Endothelial cell of umbilical vein (primary cell): ENCODE measurements at regions not wholly inside any gene's neighbourhood (a gene's known extent, or its start where the extent isn't known, plus 50 kb on each side); places are given as distances from the start of the nearest gene placed in this dataset.

Source experiments
- BruUV-seq: library from RNA; stranded (reverse); fragments of 400-500 nt; replicated peaks from 2 replicates; lab custom pipeline; 2021; lab: Mats Ljungman, UMichigan
- CTCF ChIA-PET: fragments of 300-600, 350-600 bp; sonication (Branson Sonifier 250); formaldehyde crosslinking; loops from one replicate; lab custom pipeline; 2021; ENCODE audit warnings: antibody characterized with exemption, inconsistent platforms; lab: Charles Lee
- POLR2A ChIA-PET: fragments of 300-600, 350-600 bp; sonication (Branson Sonifier 250); formaldehyde crosslinking; loops from one replicate; lab custom pipeline; 2021; ENCODE audit warnings: antibody characterized with exemption, inconsistent platforms; lab: Charles Lee
- DNase-seq: peaks from one replicate; pipeline ENCODE4 v3.0.0-alpha.2; 2011; ENCODE audit warnings: low read depth, low spot score
- FAIRE-seq: peaks from 2 replicates; lab custom pipeline; 2011; peaks lifted over from hg19 to GRCh38; lab: Jason Lieb, UNC
- H2AFZ ChIP-seq: 2 replicates; pipeline ENCODE4 v1.6.0; 2012; ENCODE audit warnings: low read depth, low read length, control low read depth, inconsistent platforms
- H3K27ac ChIP-seq: 2 replicates; pipeline ENCODE4 v1.5.1; 2011; ENCODE audit warnings: low read depth, mild to moderate bottlenecking, control low read depth, low read length, moderate library complexity; ENCODE audit not compliant: insufficient read depth
- H3K27me3 ChIP-seq, 2 experiments: 2 replicates each; pipeline versions ENCODE4 v1.6.0 to v1.6.1; 2011; ENCODE audit warnings: low read length in 2 of 2, mixed read lengths in 1 of 2; ENCODE audit not compliant: control insufficient read depth in 2 of 2, insufficient read depth in 2 of 2
- H3K36me3 ChIP-seq, 2 experiments: 2 replicates in 1 of 2; 3 replicates in 1 of 2; pipeline ENCODE4 v1.5.1; 2011; ENCODE audit warnings: low read length in 2 of 2, mild to moderate bottlenecking in 1 of 2, moderate library complexity in 1 of 2; ENCODE audit not compliant: control insufficient read depth in 2 of 2, insufficient read depth in 2 of 2; ENCODE audit errors: extremely low read depth in 1 of 2
- H3K4me1 ChIP-seq: 3 replicates; pipeline ENCODE4 v1.5.1; 2011; ENCODE audit warnings: mild to moderate bottlenecking, low read length; ENCODE audit not compliant: control insufficient read depth, insufficient read depth; ENCODE audit errors: extremely low read depth
- H3K4me2 ChIP-seq: 2 replicates; pipeline ENCODE4 v1.6.1; 2011; ENCODE audit warnings: low read length, control low read depth, mixed read lengths; ENCODE audit not compliant: insufficient read depth
- H3K4me3 ChIP-seq, 3 experiments: fragments of 200-600 bp in 1 of 3; sonication (generic), shearing (Covaris generic) in 1 of 3; replicated peaks in 1 of 3; 2 replicates each; pipeline ENCODE4 v1.5.1; 2011 to 2016; ENCODE audit warnings: control low read depth in 3 of 3, low read length in 3 of 3, mild to moderate bottlenecking in 2 of 3, inconsistent platforms in 1 of 3, low read depth in 1 of 3, moderate library complexity in 1 of 3; ENCODE audit not compliant: insufficient read depth in 1 of 3
- H3K79me2 ChIP-seq: 2 replicates; pipeline ENCODE4 v1.6.0; 2012; ENCODE audit warnings: low read length, inconsistent platforms; ENCODE audit not compliant: control insufficient read depth, insufficient read depth
- H3K9ac ChIP-seq: replicated peaks from 2 replicates; pipeline ENCODE3; 2011; ENCODE audit warnings: low read length, control low read depth; ENCODE audit not compliant: insufficient read depth; ENCODE audit errors: extremely low read depth
- H3K9me1 ChIP-seq: replicated peaks from 3 replicates; pipeline ENCODE4 v1.6.0; 2011; ENCODE audit warnings: mild to moderate bottlenecking, low read length; ENCODE audit not compliant: control insufficient read depth, insufficient read depth; ENCODE audit errors: extremely low read depth
- H3K9me3 ChIP-seq: replicated peaks from 2 replicates; pipeline ENCODE4 v1.5.1; 2012; ENCODE audit warnings: low read length, inconsistent platforms; ENCODE audit not compliant: control insufficient read depth, insufficient read depth
- H4K20me1 ChIP-seq: replicated peaks from 2 replicates; pipeline ENCODE3; 2011; ENCODE audit warnings: mild to moderate bottlenecking, low read length; ENCODE audit not compliant: control insufficient read depth, insufficient read depth; ENCODE audit errors: extremely low read depth
- FOS ChIP-seq: IDR thresholded peaks from 2 replicates; pipeline ENCODE4 v1.6.1; 2011; ENCODE audit warnings: mild to moderate bottlenecking, low read length, moderate library complexity, borderline replicate concordance; ENCODE audit not compliant: insufficient read depth
- GATA2 ChIP-seq: IDR thresholded peaks from 2 replicates; pipeline ENCODE4 v1.7.0; 2011; ENCODE audit warnings: low read depth, mild to moderate bottlenecking, moderate library complexity, mixed read lengths, low read length; ENCODE audit not compliant: insufficient read length, insufficient read depth
- JUN ChIP-seq: IDR thresholded peaks from 2 replicates; pipeline ENCODE4 v1.6.1; 2011; ENCODE audit warnings: borderline replicate concordance, low read depth; ENCODE audit not compliant: insufficient read length, insufficient read depth
- MAX ChIP-seq: IDR thresholded peaks from 2 replicates; pipeline ENCODE4 v1.6.1; 2011; ENCODE audit not compliant: insufficient read depth, insufficient read length
- MYC ChIP-seq: IDR thresholded peaks from one replicate; pipeline ENCODE4 v1.6.1; 2011; ENCODE audit warnings: mild to moderate bottlenecking, low read depth, low read length
- POLR2A ChIP-seq: IDR thresholded peaks from 2 replicates; pipeline ENCODE4 v1.6.1; 2012; ENCODE audit warnings: low read depth, mild to moderate bottlenecking, control low read depth, low read length
- POLR2AphosphoS5 ChIP-seq: IDR thresholded peaks from 2 replicates; pipeline ENCODE4 v1.6.1; 2012; ENCODE audit warnings: low read depth, mild to moderate bottlenecking, control low read depth, low read length, moderate library complexity; ENCODE audit not compliant: insufficient read depth
- dilution Hi-C: fragments of 300-500 bp; cut with MboI; formaldehyde crosslinking; loops from one replicate; pipeline ENCODE4 v1.15.0; 2019; ENCODE audit warnings: low sequenced_read_pairs; ENCODE audit not compliant: extremely low pct_ligation_motif_present
- intact Hi-C: fragments of 100-400 bp; cut with micrococcal nuclease; formaldehyde crosslinking; loops from one replicate; pipeline ENCODE4 v1.10.0; 2022
- TF ChIP-seq, protein P1 (sequence below), 2 donors: IDR thresholded peaks; 1 replicate in 1 of 2; 2 replicates in 1 of 2; pipeline ENCODE4 v1.5.1; 2011; ENCODE audit warnings: low read length in 2 of 2, mild to moderate bottlenecking in 2 of 2, moderate library complexity in 2 of 2, control low read depth in 1 of 2, inconsistent platforms in 1 of 2, low read depth in 1 of 2; ENCODE audit not compliant: insufficient read depth in 1 of 2; ENCODE audit errors: extremely low read depth in 1 of 2

GRCh38 chrX:94551831-94552230, 877.8 kb downstream of the FAM133A start:
- Histone ChIP-seq H3K27me3 (no peaks in the 10 kb centered on the region), H3K36me3 (no peaks in the 10 kb centered on the region), H3K9me1 (no peaks in the 10 kb centered on the region), H3K9ac (no peak overlapping the region), H3K4me1 (no peaks in the 10 kb centered on the region), H4K20me1 (no peaks in the 10 kb centered on the region), H3K9me3 (no peaks in the 10 kb centered on the region), H2AFZ (no peak overlapping the region), H3K79me2 (no peaks in the 10 kb centered on the region), H3K4me2 (no peak overlapping the region), H3K27ac (no peak overlapping the region), H3K4me3 (no peak overlapping the region)
- dilution Hi-C loops (no loop called here), intact Hi-C loops (no loop called here)
- no peak for FAIRE-seq
- TF ChIP-seq FOS: no peak
- no peak for TF ChIP-seq JUN
- no peak for TF ChIP-seq POLR2AphosphoS5
- TF ChIP-seq, protein P1, sequence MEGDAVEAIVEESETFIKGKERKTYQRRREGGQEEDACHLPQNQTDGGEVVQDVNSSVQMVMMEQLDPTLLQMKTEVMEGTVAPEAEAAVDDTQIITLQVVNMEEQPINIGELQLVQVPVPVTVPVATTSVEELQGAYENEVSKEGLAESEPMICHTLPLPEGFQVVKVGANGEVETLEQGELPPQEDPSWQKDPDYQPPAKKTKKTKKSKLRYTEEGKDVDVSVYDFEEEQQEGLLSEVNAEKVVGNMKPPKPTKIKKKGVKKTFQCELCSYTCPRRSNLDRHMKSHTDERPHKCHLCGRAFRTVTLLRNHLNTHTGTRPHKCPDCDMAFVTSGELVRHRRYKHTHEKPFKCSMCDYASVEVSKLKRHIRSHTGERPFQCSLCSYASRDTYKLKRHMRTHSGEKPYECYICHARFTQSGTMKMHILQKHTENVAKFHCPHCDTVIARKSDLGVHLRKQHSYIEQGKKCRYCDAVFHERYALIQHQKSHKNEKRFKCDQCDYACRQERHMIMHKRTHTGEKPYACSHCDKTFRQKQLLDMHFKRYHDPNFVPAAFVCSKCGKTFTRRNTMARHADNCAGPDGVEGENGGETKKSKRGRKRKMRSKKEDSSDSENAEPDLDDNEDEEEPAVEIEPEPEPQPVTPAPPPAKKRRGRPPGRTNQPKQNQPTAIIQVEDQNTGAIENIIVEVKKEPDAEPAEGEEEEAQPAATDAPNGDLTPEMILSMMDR (IDR thresholded peaks at IDR 0.05; ENCODE audit: extremely low read depth in 1 of 2, insufficient read depth in 1 of 2, low read depth in 1 of 2, low read length in 2 of 2): no peak
- TF ChIP-seq MYC: no peak
- TF ChIP-seq POLR2A: no peak
- TF ChIP-seq GATA2: no peak
- TF ChIP-seq MAX: no peak
- BruUV-seq: no TSS peak
- CTCF ChIA-PET: no interaction called here
- POLR2A ChIA-PET: no interaction called here
- no peak for DNase-seq
